Activated CD4-positive, alpha-beta T cell treated with anti-CD3 and anti-CD28 coated beads, Interleukin-2, amount 10 ng/mL, durations not matched to agents 24 days and 14 days (primary cell): ENCODE measurements at regions not wholly inside any gene's neighbourhood (a gene's known extent, or its start where the extent isn't known, plus 50 kb on each side); places are given as distances from the start of the nearest gene placed in this dataset.

ENCODE experiments used
- DNase-seq: peaks from one replicate; pipeline ENCODE4 v3.0.0; 2022
- H3K27ac Mint-ChIP-seq: one replicate; pipeline ENCODE4 v1.8.0; 2022; ENCODE audit warnings: mild to moderate bottlenecking, mixed read lengths
- H3K27me3 Mint-ChIP-seq: one replicate; pipeline ENCODE4 v1.8.0; 2022; ENCODE audit warnings: mixed read lengths
- H3K36me3 Mint-ChIP-seq: one replicate; pipeline ENCODE4 v1.8.0; 2022; ENCODE audit warnings: low read depth, mild to moderate bottlenecking, mixed read lengths
- H3K4me1 Mint-ChIP-seq: one replicate; pipeline ENCODE4 v1.8.0; 2021; ENCODE audit warnings: mixed read lengths
- H3K4me3 Mint-ChIP-seq: one replicate; pipeline ENCODE4 v1.8.0; 2022; ENCODE audit warnings: mild to moderate bottlenecking, moderate library complexity, mixed read lengths
- H3K9me3 Mint-ChIP-seq: one replicate; pipeline ENCODE4 v1.8.0; 2021; ENCODE audit warnings: mixed read lengths
- intact Hi-C: fragments of 100-400 bp; cut with micrococcal nuclease; formaldehyde crosslinking; loops from one replicate; pipeline ENCODE4 v1.15.1; 2023

GRCh38 chr9:80648336-80648735 lies 1041.0 kb downstream of the TLE1 start:
- DNase-seq, result no peak
- Mint-ChIP-seq H3K4me1 (no peaks in the 10 kb centered on the region), H3K27ac (no peak overlapping the region), H3K27me3 (no peaks in the 10 kb centered on the region), H3K36me3 (no peaks in the 10 kb centered on the region), H3K9me3 (no peaks in the 10 kb centered on the region), H3K4me3 (no peak overlapping the region)
- intact Hi-C loops, result no loop called here

GRCh38 chr9:80646211-80646610 lies 1043.1 kb downstream of the TLE1 start:
- Mint-ChIP-seq H3K4me3 (no peak overlapping the region), H3K4me1 (no peaks in the 10 kb centered on the region), H3K27me3 (no peaks in the 10 kb centered on the region), H3K36me3 (no peaks in the 10 kb centered on the region), H3K27ac (no peak overlapping the region), H3K9me3 (no peaks in the 10 kb centered on the region)
- intact Hi-C loops, result no loop called here
- no peak for DNase-seq

- no peak overlapping the region for H3K27ac Mint-ChIP-seq
- intact Hi-C loops, result no loop called here
- no peaks in the 10 kb centered on the region for H3K27me3 Mint-ChIP-seq
- no peaks in the 10 kb centered on the region for H3K9me3 Mint-ChIP-seq
- H3K4me1 Mint-ChIP-seq, result no peaks in the 10 kb centered on the region
- H3K36me3 Mint-ChIP-seq, result no peaks in the 10 kb centered on the region
- DNase-seq, result no peak
- no peak overlapping the region for H3K4me3 Mint-ChIP-seq
Measured at GRCh38 chr9:80644044-80644443, 1045.3 kb downstream of the TLE1 start.

DNA sequence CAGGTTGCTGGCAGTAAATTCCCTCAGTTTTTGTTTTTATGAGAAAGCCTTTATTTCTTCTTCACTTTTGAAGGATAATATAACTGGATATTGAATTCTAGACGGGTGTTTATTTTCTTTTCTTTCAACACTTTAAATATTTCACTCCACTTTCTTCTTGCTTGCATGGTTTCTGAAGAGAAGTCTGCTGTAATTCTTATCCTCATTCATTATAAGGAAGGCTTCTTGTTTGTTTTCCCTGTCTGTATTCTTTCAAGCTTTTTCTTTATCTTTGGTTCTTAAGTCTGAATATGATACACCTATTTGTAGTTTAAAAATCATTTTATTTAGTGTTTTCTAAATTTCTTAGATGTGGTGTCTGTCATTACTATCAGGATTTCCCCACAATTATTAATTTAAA lies 1054.3 kb downstream of the TLE1 start:
- intact Hi-C loops, result no loop called here
- no peak overlapping the region for H3K27ac Mint-ChIP-seq
- no peak overlapping the region for H3K4me3 Mint-ChIP-seq
- peaks cover 8% of the 10 kb centered on the region for H3K9me3 Mint-ChIP-seq
- no peak for DNase-seq
- no peaks in the 10 kb centered on the region for H3K4me1 Mint-ChIP-seq
- H3K27me3 Mint-ChIP-seq, result no peaks in the 10 kb centered on the region
- no peaks in the 10 kb centered on the region for H3K36me3 Mint-ChIP-seq

- intact Hi-C loops, result no loop called here
- Mint-ChIP-seq H3K9me3 (peaks cover 8% of the 10 kb centered on the region), H3K4me1 (no peaks in the 10 kb centered on the region), H3K4me3 (no peak overlapping the region), H3K36me3 (no peaks in the 10 kb centered on the region), H3K27me3 (no peaks in the 10 kb centered on the region), H3K27ac (no peak overlapping the region)
- DNase-seq, result no peak
Measured at GRCh38 chr9:80632041-80632440, 1057.3 kb downstream of the TLE1 start.

DNA sequence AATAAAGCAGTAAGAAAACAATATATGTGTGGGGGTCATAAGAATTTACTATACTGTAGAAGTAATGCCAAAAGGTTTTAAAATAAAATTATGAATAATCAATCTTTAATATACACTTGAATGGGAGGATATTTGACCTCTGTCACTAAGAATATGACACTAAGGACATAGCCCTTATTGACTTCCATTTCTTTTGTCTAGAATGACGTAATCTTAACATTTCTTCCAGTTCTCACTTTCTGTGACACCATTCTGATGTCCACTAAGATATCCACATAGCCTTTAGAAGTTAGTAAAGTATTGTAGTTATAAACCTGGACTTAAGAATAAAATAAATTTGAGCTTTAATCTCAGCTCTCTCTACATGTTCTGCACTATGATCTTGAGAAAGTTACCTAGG lies 1050.7 kb downstream of the TLE4 start:
- Mint-ChIP-seq H3K4me3 (no peak overlapping the region), H3K27ac (no peak overlapping the region), H3K36me3 (no peaks in the 10 kb centered on the region), H3K27me3 (no peaks in the 10 kb centered on the region), H3K4me1 (no peaks in the 10 kb centered on the region), H3K9me3 (peaks cover 6% of the 10 kb centered on the region)
- no peak for DNase-seq
- intact Hi-C loops, result no loop called here

- H3K4me1 Mint-ChIP-seq, result no peaks in the 10 kb centered on the region
- no peaks in the 10 kb centered on the region for H3K36me3 Mint-ChIP-seq
- DNase-seq, result no peak
- intact Hi-C loops, result no loop called here
- no peaks in the 10 kb centered on the region for H3K27me3 Mint-ChIP-seq
- H3K9me3 Mint-ChIP-seq, result peaks cover 3% of the 10 kb centered on the region
- H3K27ac Mint-ChIP-seq, result no peak overlapping the region
- no peak overlapping the region for H3K4me3 Mint-ChIP-seq
Measured at GRCh38 chr9:80619356-80619755, 1047.6 kb downstream of the TLE4 start.

DNA sequence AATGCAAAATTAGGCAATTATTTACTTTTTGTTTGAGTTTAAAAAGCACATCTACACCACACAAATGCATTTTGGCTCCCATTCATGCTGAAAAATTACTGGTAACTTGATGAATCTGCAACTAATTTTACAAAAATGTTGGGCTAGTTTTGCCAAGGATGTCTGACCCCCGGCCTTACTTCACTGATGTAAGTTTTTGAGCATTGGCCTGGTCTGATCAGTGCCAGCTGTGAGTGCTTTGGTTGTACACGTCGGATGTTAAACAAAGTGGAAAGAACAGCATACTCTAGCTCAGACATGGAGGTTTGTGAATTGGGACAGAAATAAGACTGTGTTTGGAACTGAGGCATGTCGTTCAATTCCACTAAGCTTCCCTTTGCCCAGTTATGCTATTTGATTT lies 1044.2 kb downstream of the TLE4 start:
- intact Hi-C loops, result no loop called here
- no peak overlapping the region for H3K27ac Mint-ChIP-seq
- peaks cover 3% of the 10 kb centered on the region for H3K9me3 Mint-ChIP-seq
- H3K4me1 Mint-ChIP-seq, result no peaks in the 10 kb centered on the region
- no peak overlapping the region for H3K4me3 Mint-ChIP-seq
- no peak for DNase-seq
- no peaks in the 10 kb centered on the region for H3K27me3 Mint-ChIP-seq
- H3K36me3 Mint-ChIP-seq, result no peaks in the 10 kb centered on the region

DNA sequence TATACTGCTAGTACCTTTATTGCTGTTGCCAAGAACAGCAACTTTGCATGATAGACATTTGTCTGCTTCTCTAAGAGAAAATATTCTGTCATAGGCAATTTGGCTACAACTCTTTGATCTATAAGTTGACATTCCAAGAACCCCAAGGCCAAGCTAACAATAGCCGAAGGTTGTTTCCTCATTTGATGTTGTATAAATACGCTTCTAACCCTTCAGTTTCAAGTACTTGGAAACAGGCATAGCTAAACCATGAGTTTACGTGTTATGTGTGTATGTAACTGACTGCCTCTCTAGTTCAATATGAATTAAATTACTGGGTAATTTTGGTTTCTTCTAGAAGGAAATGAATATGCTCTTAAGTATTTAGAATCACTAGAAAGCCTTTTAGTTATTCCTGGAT lies 1034.0 kb downstream of the TLE4 start:
- intact Hi-C loops, result no loop called here
- Mint-ChIP-seq H3K27ac (no peak overlapping the region), H3K4me3 (no peak overlapping the region), H3K27me3 (no peaks in the 10 kb centered on the region), H3K9me3 (no peaks in the 10 kb centered on the region), H3K4me1 (no peaks in the 10 kb centered on the region), H3K36me3 (no peaks in the 10 kb centered on the region)
- no peak for DNase-seq

DNA sequence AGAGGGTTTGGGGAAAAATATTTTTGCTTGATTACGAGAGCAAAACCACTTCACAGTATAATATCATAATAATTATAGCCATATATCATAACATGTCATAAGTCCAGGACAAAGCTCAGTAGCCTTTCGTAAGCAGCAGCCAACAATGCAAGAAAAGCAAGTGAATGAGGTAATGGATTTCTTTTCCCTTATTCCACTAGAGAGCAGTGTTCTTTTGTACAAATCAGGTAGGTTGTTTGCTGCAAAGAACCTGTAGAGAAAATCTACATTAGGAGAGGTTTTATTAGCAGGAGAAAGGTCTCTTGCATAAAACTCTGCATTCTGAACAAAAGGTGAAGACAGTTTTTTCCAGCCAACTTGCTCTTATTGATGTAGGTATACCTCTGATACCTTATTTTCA lies 1033.4 kb downstream of the TLE4 start:
- H3K9me3 Mint-ChIP-seq, result no peaks in the 10 kb centered on the region
- H3K27ac Mint-ChIP-seq, result no peak overlapping the region
- H3K4me3 Mint-ChIP-seq, result no peak overlapping the region
- intact Hi-C loops, result no loop called here
- H3K4me1 Mint-ChIP-seq, result no peaks in the 10 kb centered on the region
- no peaks in the 10 kb centered on the region for H3K27me3 Mint-ChIP-seq
- no peak for DNase-seq
- H3K36me3 Mint-ChIP-seq, result no peaks in the 10 kb centered on the region

- DNase-seq, result no peak
- H3K27me3 Mint-ChIP-seq, result no peaks in the 10 kb centered on the region
- H3K4me3 Mint-ChIP-seq, result no peak overlapping the region
- H3K9me3 Mint-ChIP-seq, result no peaks in the 10 kb centered on the region
- intact Hi-C loops, result no loop called here
- H3K27ac Mint-ChIP-seq, result no peak overlapping the region
- no peaks in the 10 kb centered on the region for H3K4me1 Mint-ChIP-seq
- H3K36me3 Mint-ChIP-seq, result no peaks in the 10 kb centered on the region
Measured at GRCh38 chr9:80602291-80602690, 1030.5 kb downstream of the TLE4 start.

GRCh38 chr9:80596579-80596978 lies 1024.8 kb downstream of the TLE4 start:
- H3K27ac Mint-ChIP-seq, result no peak overlapping the region
- no peaks in the 10 kb centered on the region for H3K9me3 Mint-ChIP-seq
- no peaks in the 10 kb centered on the region for H3K36me3 Mint-ChIP-seq
- DNase-seq, result no peak
- H3K4me1 Mint-ChIP-seq, result no peaks in the 10 kb centered on the region
- no peaks in the 10 kb centered on the region for H3K27me3 Mint-ChIP-seq
- no peak overlapping the region for H3K4me3 Mint-ChIP-seq
- intact Hi-C loops, result no loop called here

DNA sequence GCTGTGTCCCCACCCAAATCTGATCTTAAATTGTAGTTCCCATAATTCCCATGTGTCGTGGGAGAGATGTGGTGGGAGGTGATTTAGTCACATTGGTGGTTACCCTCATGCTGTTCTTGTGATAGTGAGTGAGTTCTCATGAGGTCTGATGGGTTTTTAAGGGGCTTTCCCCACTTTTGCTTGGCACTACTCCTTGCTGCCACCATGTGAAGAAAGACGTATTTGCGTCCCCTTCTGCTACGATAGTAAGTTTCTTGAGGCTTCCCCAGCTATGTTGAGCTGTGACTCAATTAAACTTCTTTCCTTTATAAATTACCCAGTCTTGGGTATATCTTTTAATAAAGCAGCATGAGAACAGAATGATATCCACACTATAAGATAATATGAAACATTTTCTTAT lies 1023.4 kb downstream of the TLE4 start:
- Mint-ChIP-seq H3K4me1 (no peaks in the 10 kb centered on the region), H3K27me3 (no peaks in the 10 kb centered on the region), H3K4me3 (no peak overlapping the region), H3K36me3 (no peaks in the 10 kb centered on the region), H3K9me3 (no peaks in the 10 kb centered on the region), H3K27ac (no peak overlapping the region)
- intact Hi-C loops, result no loop called here
- DNase-seq, result no peak

- no peak overlapping the region for H3K27ac Mint-ChIP-seq
- no peak for DNase-seq
- no peaks in the 10 kb centered on the region for H3K36me3 Mint-ChIP-seq
- no peaks in the 10 kb centered on the region for H3K4me1 Mint-ChIP-seq
- no peaks in the 10 kb centered on the region for H3K9me3 Mint-ChIP-seq
- H3K4me3 Mint-ChIP-seq, result no peak overlapping the region
- intact Hi-C loops, result no loop called here
- no peaks in the 10 kb centered on the region for H3K27me3 Mint-ChIP-seq
Measured at GRCh38 chr9:80592413-80592812, 1020.6 kb downstream of the TLE4 start.

DNA sequence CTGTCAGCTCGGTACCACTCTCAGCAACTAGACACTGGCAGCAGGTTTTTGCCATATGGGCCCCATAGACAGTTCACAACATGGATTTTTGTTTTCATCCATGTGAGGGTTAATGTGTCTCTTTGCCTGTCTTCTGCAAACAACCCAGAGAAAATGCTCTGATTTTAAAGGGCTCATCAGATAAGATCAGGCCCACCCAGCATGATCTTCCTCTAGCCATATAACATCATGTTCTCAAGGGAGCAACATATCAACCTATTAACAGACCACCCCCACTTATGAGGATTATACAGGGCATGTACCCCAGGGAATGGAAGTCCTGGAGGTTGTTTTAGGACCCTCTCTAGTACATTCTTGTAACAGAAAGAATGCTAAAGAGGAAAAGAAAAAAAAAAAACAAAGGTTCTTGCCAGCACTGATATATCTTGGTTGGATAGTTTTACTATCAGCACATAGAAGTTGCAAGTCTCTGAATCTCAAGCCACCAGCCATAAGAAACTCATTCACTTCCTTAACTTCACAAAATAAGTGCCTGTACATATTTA lies 1015.1 kb downstream of the TLE4 start:
- no peaks in the 10 kb centered on the region for H3K4me1 Mint-ChIP-seq
- no peak overlapping the region for H3K4me3 Mint-ChIP-seq
- H3K9me3 Mint-ChIP-seq, result no peaks in the 10 kb centered on the region
- DNase-seq, result no peak
- no peaks in the 10 kb centered on the region for H3K27me3 Mint-ChIP-seq
- H3K36me3 Mint-ChIP-seq, result no peaks in the 10 kb centered on the region
- no peak overlapping the region for H3K27ac Mint-ChIP-seq
- intact Hi-C loops, result no loop called here
